ENCODE measurements at regions not wholly inside any gene's neighbourhood (a gene's known extent, or its start where the extent isn't known, plus 50 kb on each side); places are given as distances from the start of the nearest gene placed in this dataset.

DNA sequence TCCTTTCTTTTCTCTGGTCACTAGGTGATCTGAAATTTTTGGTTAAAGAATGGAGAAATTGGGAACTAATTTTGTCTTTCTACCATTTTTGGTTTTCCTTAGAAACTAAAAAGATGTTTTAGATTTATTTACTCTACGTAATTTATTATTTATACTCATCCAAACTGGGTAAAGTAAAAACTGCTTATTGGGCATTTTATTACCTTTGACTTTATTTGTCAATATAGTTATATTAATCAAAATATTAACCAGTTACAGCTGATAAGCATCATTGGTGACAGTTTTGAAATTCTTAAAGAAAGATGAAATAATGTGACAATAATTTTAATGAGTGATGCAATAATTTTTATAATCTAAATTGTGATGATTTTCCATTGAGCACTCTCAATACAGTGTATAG lies 502.0 kb upstream of the RAG2 start:
- TF ChIP-seq, protein P1, sequence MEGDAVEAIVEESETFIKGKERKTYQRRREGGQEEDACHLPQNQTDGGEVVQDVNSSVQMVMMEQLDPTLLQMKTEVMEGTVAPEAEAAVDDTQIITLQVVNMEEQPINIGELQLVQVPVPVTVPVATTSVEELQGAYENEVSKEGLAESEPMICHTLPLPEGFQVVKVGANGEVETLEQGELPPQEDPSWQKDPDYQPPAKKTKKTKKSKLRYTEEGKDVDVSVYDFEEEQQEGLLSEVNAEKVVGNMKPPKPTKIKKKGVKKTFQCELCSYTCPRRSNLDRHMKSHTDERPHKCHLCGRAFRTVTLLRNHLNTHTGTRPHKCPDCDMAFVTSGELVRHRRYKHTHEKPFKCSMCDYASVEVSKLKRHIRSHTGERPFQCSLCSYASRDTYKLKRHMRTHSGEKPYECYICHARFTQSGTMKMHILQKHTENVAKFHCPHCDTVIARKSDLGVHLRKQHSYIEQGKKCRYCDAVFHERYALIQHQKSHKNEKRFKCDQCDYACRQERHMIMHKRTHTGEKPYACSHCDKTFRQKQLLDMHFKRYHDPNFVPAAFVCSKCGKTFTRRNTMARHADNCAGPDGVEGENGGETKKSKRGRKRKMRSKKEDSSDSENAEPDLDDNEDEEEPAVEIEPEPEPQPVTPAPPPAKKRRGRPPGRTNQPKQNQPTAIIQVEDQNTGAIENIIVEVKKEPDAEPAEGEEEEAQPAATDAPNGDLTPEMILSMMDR (IDR thresholded peaks at IDR 0.05): no peak
- no peak for TF ChIP-seq POLR2AphosphoS5 (IDR thresholded peaks at IDR 0.05; ENCODE audit: low read depth, low read length)
- TF ChIP-seq, protein P2, sequence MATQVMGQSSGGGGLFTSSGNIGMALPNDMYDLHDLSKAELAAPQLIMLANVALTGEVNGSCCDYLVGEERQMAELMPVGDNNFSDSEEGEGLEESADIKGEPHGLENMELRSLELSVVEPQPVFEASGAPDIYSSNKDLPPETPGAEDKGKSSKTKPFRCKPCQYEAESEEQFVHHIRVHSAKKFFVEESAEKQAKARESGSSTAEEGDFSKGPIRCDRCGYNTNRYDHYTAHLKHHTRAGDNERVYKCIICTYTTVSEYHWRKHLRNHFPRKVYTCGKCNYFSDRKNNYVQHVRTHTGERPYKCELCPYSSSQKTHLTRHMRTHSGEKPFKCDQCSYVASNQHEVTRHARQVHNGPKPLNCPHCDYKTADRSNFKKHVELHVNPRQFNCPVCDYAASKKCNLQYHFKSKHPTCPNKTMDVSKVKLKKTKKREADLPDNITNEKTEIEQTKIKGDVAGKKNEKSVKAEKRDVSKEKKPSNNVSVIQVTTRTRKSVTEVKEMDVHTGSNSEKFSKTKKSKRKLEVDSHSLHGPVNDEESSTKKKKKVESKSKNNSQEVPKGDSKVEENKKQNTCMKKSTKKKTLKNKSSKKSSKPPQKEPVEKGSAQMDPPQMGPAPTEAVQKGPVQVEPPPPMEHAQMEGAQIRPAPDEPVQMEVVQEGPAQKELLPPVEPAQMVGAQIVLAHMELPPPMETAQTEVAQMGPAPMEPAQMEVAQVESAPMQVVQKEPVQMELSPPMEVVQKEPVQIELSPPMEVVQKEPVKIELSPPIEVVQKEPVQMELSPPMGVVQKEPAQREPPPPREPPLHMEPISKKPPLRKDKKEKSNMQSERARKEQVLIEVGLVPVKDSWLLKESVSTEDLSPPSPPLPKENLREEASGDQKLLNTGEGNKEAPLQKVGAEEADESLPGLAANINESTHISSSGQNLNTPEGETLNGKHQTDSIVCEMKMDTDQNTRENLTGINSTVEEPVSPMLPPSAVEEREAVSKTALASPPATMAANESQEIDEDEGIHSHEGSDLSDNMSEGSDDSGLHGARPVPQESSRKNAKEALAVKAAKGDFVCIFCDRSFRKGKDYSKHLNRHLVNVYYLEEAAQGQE (IDR thresholded peaks at IDR 0.05; ENCODE audit: insufficient read depth in 1 of 2, low read depth in 2 of 2, low read length in 1 of 2): no peak
- TF ChIP-seq SIN3A (IDR thresholded peaks at IDR 0.05; ENCODE audit: borderline replicate concordance, insufficient read depth, low read depth, low read length): no peak

Data from Panc1 (cell line).